ENCODE measurements at regions not wholly inside any gene's neighbourhood (a gene's known extent, or its start where the extent isn't known, plus 50 kb on each side); places are given as distances from the start of the nearest gene placed in this dataset.

GRCh38 chr13:40429706-40430545, 236.5 kb downstream of the FOXO1 start:
- CTCF ChIA-PET, result interaction anchor here (2.4 kb wide), 1 partner anchor 10 kb away, joined by 6 read pairs; no protein-coding TSS in a partner anchor

GRCh38 chr13:40432018-40432978, 234.1 kb downstream of the FOXO1 start:
- ChIA-PET POLR2A (no interaction called here), CTCF (interaction anchor here (0.9 to 2.4 kb wide), 3 partner anchors 12 to 31 kb away, joined by 3 to 6 read pairs (median 3); no protein-coding TSS in a partner anchor)
- no peak for TF ChIP-seq CTCF (IDR thresholded peaks at IDR 0.05; ENCODE audit: insufficient read depth, low read depth, low read length)
- Histone ChIP-seq H3K36me3 (ENCODE audit: control insufficient read depth, insufficient read depth, low read length) (no peaks in the 10 kb centered on the region), H3K27me3 (ENCODE audit: control insufficient read depth, insufficient read depth, low read length) (no peaks in the 10 kb centered on the region), H3K4me3 (ENCODE audit: low read depth, low read length) (no peak overlapping the region)
- no peak for DNase-seq (ENCODE audit: low read depth)

More at GRCh38 chr13:40429706-40430545, 236.5 kb downstream of the FOXO1 start:
- no peak for TF ChIP-seq CTCF (IDR thresholded peaks at IDR 0.05; ENCODE audit: insufficient read depth, low read depth, low read length)
- no peaks in the 10 kb centered on the region for H3K27me3 ChIP-seq (ENCODE audit: control insufficient read depth, insufficient read depth, low read length)
- DNase-seq (ENCODE audit: low read depth), result no peak
- POLR2A ChIA-PET, result no interaction called here
- H3K4me3 ChIP-seq (ENCODE audit: low read depth, low read length), result no peak overlapping the region
- H3K36me3 ChIP-seq (ENCODE audit: control insufficient read depth, insufficient read depth, low read length), result no peaks in the 10 kb centered on the region

GRCh38 chr13:40433001-40433400, 233.4 kb downstream of the FOXO1 start:
- ChIA-PET CTCF (interaction anchor here (0.9 to 1.4 kb wide), 2 partner anchors 25 to 30 kb away, joined by 3 read pairs; no protein-coding TSS in a partner anchor), POLR2A (no interaction called here)
- Histone ChIP-seq H3K36me3 (ENCODE audit: control insufficient read depth, insufficient read depth, low read length) (no peaks in the 10 kb centered on the region), H3K4me3 (ENCODE audit: low read depth, low read length) (no peak overlapping the region), H3K27me3 (ENCODE audit: control insufficient read depth, insufficient read depth, low read length) (no peaks in the 10 kb centered on the region)
- DNase-seq (ENCODE audit: low read depth), result no peak
- TF ChIP-seq CTCF (IDR thresholded peaks at IDR 0.05; ENCODE audit: insufficient read depth, low read depth, low read length), result no peak

- no peak for TF ChIP-seq CTCF (IDR thresholded peaks at IDR 0.05; ENCODE audit: insufficient read depth, low read depth, low read length)
- ChIA-PET POLR2A (no interaction called here), CTCF (interaction anchor here (0.9 kb wide), 1 partner anchor 30 kb away, joined by 3 read pairs; no protein-coding TSS in a partner anchor)
- no peaks in the 10 kb centered on the region for H3K36me3 ChIP-seq (ENCODE audit: control insufficient read depth, insufficient read depth, low read length)
- no peak overlapping the region for H3K4me3 ChIP-seq (ENCODE audit: low read depth, low read length)
- H3K27me3 ChIP-seq (ENCODE audit: control insufficient read depth, insufficient read depth, low read length), result no peaks in the 10 kb centered on the region
- DNase-seq (ENCODE audit: low read depth), result no peak
Measured at GRCh38 chr13:40433577-40433976, 232.9 kb downstream of the FOXO1 start.
